ENCODE measurements at regions not wholly inside any gene's neighbourhood (a gene's known extent, or its start where the extent isn't known, plus 50 kb on each side); places are given as distances from the start of the nearest gene placed in this dataset.

DNA sequence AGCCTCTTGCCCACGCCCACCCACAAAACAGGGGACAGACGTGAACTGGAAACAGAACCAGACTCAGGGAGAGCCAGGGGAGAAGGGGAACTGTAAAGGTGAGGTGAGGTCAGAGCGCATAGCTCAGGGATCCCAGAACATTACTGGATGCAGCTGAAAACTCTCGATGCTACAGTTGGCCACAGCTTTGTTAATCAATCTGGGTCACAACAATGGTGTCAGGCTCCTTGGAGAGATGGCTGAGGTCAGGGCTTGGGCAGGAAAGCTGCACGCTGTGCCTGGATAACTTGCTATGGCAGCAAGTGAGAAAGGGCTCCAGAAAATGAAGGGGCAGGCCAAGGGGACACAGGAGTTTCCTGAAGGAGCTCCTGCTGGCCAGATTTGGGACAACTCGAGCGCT, 263.3 kb downstream of the TFCP2L1 start:
- TF ChIP-seq, protein P1, sequence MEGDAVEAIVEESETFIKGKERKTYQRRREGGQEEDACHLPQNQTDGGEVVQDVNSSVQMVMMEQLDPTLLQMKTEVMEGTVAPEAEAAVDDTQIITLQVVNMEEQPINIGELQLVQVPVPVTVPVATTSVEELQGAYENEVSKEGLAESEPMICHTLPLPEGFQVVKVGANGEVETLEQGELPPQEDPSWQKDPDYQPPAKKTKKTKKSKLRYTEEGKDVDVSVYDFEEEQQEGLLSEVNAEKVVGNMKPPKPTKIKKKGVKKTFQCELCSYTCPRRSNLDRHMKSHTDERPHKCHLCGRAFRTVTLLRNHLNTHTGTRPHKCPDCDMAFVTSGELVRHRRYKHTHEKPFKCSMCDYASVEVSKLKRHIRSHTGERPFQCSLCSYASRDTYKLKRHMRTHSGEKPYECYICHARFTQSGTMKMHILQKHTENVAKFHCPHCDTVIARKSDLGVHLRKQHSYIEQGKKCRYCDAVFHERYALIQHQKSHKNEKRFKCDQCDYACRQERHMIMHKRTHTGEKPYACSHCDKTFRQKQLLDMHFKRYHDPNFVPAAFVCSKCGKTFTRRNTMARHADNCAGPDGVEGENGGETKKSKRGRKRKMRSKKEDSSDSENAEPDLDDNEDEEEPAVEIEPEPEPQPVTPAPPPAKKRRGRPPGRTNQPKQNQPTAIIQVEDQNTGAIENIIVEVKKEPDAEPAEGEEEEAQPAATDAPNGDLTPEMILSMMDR (IDR thresholded peaks at IDR 0.05), result no peak
- no peak for TF ChIP-seq POLR2A (IDR thresholded peaks at IDR 0.05)
